IMR-90 (cell line): ENCODE measurements at regions not wholly inside any gene's neighbourhood (a gene's known extent, or its start where the extent isn't known, plus 50 kb on each side); places are given as distances from the start of the nearest gene placed in this dataset.

Source experiments
- ATAC-seq: fragments of 200-7000 bp; cut with Tn5 transposase; 2 replicates; pipeline ENCODE4 v1.9.1; 2020; ENCODE audit warnings: low read depth, mild to moderate bottlenecking, moderate library complexity
- BruUV-seq: library from RNA; stranded (reverse); fragments of 400-500 nt; replicated peaks from 2 replicates; lab custom pipeline; 2021; lab: Mats Ljungman, UMichigan
- CTCF ChIA-PET: fragments of 300-600 bp; formaldehyde crosslinking; extraction: SDS; loops from one replicate; lab custom pipeline; 2021; ENCODE audit warnings: antibody characterized with exemption; lab: Yijun Ruan, JAX
- POLR2A ChIA-PET: fragments of 300-600 bp; sonication (Branson Sonifier 250); formaldehyde crosslinking; loops from one replicate; lab custom pipeline; 2022; ENCODE audit warnings: antibody characterized with exemption; ENCODE audit not compliant: unreplicated experiment; lab: Charles Lee
- DNase-seq: peaks from one replicate; pipeline ENCODE4 v3.0.0; 2013
- H2AFZ ChIP-seq: replicated peaks from 2 replicates; pipeline ENCODE3; 2013; ENCODE audit warnings: low read length, mild to moderate bottlenecking; ENCODE audit not compliant: poor library complexity
- H2AK5ac ChIP-seq: 2 replicates; pipeline ENCODE4 v1.6.1; 2013; ENCODE audit warnings: low read depth, low read length, inconsistent platforms
- H2AK9ac ChIP-seq: replicated peaks from 2 replicates; pipeline ENCODE3; 2013; ENCODE audit warnings: mild to moderate bottlenecking, low read depth, low read length, moderate library complexity; ENCODE audit not compliant: poor library complexity
- H2BK120ac ChIP-seq: 2 replicates; pipeline ENCODE4 v1.6.1; 2013; ENCODE audit warnings: low read depth, low read length, inconsistent platforms
- H2BK15ac ChIP-seq: 3 replicates; pipeline ENCODE4 v1.6.1; 2013; ENCODE audit warnings: low read depth, low read length, inconsistent platforms
- H2BK20ac ChIP-seq: 2 replicates; pipeline ENCODE4 v1.6.1; 2013; ENCODE audit warnings: low read depth, mild to moderate bottlenecking, inconsistent platforms, low read length, moderate library complexity
- H2BK5ac ChIP-seq: 2 replicates; pipeline ENCODE4 v1.6.1; 2013; ENCODE audit warnings: mild to moderate bottlenecking, low read depth, low read length, inconsistent platforms; ENCODE audit not compliant: poor library complexity, severe bottlenecking
- H3K14ac ChIP-seq: replicated peaks from 2 replicates; pipeline ENCODE4 v1.6.1; 2013; ENCODE audit warnings: low read depth, low read length, inconsistent platforms
- H3K18ac ChIP-seq: 2 replicates; pipeline ENCODE4 v1.6.1; 2013; ENCODE audit warnings: low read depth, low read length, control low read depth
- H3K23ac ChIP-seq: 2 replicates; pipeline ENCODE4 v1.6.1; 2013; ENCODE audit warnings: low read depth, low read length, inconsistent platforms
- H3K27ac ChIP-seq: 2 replicates; pipeline ENCODE4 v1.5.1; 2013; ENCODE audit warnings: mild to moderate bottlenecking, control low read depth, low read length; ENCODE audit not compliant: insufficient read depth
- H3K27me3 ChIP-seq: 2 replicates; pipeline ENCODE4 v1.6.1; 2013; ENCODE audit warnings: low read length; ENCODE audit not compliant: control insufficient read depth, insufficient read depth
- H3K36me3 ChIP-seq: 2 replicates; pipeline ENCODE4 v1.6.1; 2013; ENCODE audit warnings: low read length, mixed read lengths; ENCODE audit not compliant: control insufficient read depth, insufficient read depth
- H3K4ac ChIP-seq: 2 replicates; pipeline ENCODE4 v1.6.1; 2013; ENCODE audit warnings: low read depth, low read length, inconsistent platforms
- H3K4me1 ChIP-seq: 2 replicates; pipeline ENCODE4 v1.6.1; 2013; ENCODE audit warnings: low read length, mixed read lengths; ENCODE audit not compliant: control insufficient read depth, insufficient read depth
- H3K4me2 ChIP-seq: 2 replicates; pipeline ENCODE4 v1.6.1; 2013; ENCODE audit warnings: low read depth, mild to moderate bottlenecking, control low read depth, low read length, moderate library complexity
- H3K4me3 ChIP-seq: 2 replicates; pipeline ENCODE4 v1.5.1; 2013; ENCODE audit warnings: low read depth, mild to moderate bottlenecking, control low read depth, low read length, moderate library complexity; ENCODE audit not compliant: insufficient read depth
- H3K56ac ChIP-seq: 2 replicates; pipeline ENCODE4 v1.6.1; 2013; ENCODE audit warnings: low read length, inconsistent platforms; ENCODE audit not compliant: insufficient read depth; ENCODE audit errors: extremely low read depth
- H3K79me1 ChIP-seq, 2 experiments: 2 replicates each; pipeline ENCODE4 v1.6.1; 2013; ENCODE audit warnings: low read length in 2 of 2, inconsistent platforms in 1 of 2, low read depth in 1 of 2
- H3K9ac ChIP-seq: 2 replicates; pipeline ENCODE4 v1.6.1; 2013; ENCODE audit warnings: low read depth, low read length, control low read depth
- H3K9me1 ChIP-seq: 2 replicates; pipeline ENCODE4 v1.6.1; 2013; ENCODE audit warnings: low read length, inconsistent platforms; ENCODE audit not compliant: insufficient read depth
- H3K9me3 ChIP-seq: 2 replicates; pipeline ENCODE4 v1.6.1; 2013; ENCODE audit warnings: low read length; ENCODE audit not compliant: control insufficient read depth, insufficient read depth
- H4K20me1 ChIP-seq: 2 replicates; pipeline ENCODE4 v1.6.1; 2013; ENCODE audit warnings: low read length, inconsistent platforms; ENCODE audit not compliant: insufficient read depth
- H4K5ac ChIP-seq: 2 replicates; pipeline ENCODE4 v1.6.1; 2013; ENCODE audit warnings: mild to moderate bottlenecking, low read depth, low read length, control low read depth
- H4K8ac ChIP-seq, 2 experiments: 2 replicates each; pipeline ENCODE4 v1.6.1; 2013; ENCODE audit warnings: low read depth in 2 of 2, low read length in 2 of 2, control low read depth in 1 of 2, inconsistent platforms in 1 of 2
- H4K91ac ChIP-seq: 2 replicates; pipeline ENCODE4 v1.6.1; 2013; ENCODE audit warnings: low read depth, low read length, inconsistent platforms; ENCODE audit not compliant: insufficient read depth
- BHLHE40 ChIP-seq: fragments of 150-350 bp; IDR thresholded peaks from 2 replicates; pipeline ENCODE4 v1.6.1; 2016; ENCODE audit warnings: mild to moderate bottlenecking, low read depth, low read length
- CEBPB ChIP-seq: IDR thresholded peaks from 2 replicates; pipeline ENCODE4 v1.6.1; 2012; ENCODE audit warnings: low read depth, low read length, improper control_type of control experiment
- CHD1 ChIP-seq: IDR thresholded peaks from 2 replicates; pipeline ENCODE4 v1.6.1; 2012; ENCODE audit warnings: low read depth, low read length, improper control_type of control experiment
- FOS ChIP-seq: fragments of 150-350 bp; IDR thresholded peaks from 2 replicates; pipeline ENCODE4 v1.6.1; 2016; ENCODE audit warnings: low read depth, low read length
- MAFK ChIP-seq: IDR thresholded peaks from 2 replicates; pipeline ENCODE4 v1.6.1; 2012; ENCODE audit warnings: low read depth, low read length, improper control_type of control experiment
- MAZ ChIP-seq: IDR thresholded peaks from 2 replicates; pipeline ENCODE4 v1.6.1; 2012; ENCODE audit warnings: low read depth, mild to moderate bottlenecking, low read length, improper control_type of control experiment, moderate library complexity, borderline replicate concordance
- MXI1 ChIP-seq: IDR thresholded peaks from 2 replicates; pipeline ENCODE4 v1.6.1; 2012; ENCODE audit warnings: low read depth, mild to moderate bottlenecking, low read length, moderate library complexity, borderline replicate concordance
- NFE2L2 ChIP-seq: fragments of 150-350 bp; IDR thresholded peaks from 2 replicates; pipeline ENCODE4 v1.6.1; 2016; ENCODE audit warnings: low read depth, mild to moderate bottlenecking, low read length
- RCOR1 ChIP-seq: IDR thresholded peaks from 2 replicates; pipeline ENCODE4 v1.6.1; 2012; ENCODE audit warnings: mild to moderate bottlenecking, low read length, improper control_type of control experiment; ENCODE audit not compliant: insufficient replicate concordance
- RFX5 ChIP-seq: IDR thresholded peaks from 2 replicates; pipeline ENCODE4 v1.8.0; 2012; ENCODE audit warnings: low read depth, mild to moderate bottlenecking, low read length, moderate library complexity
- SMC3 ChIP-seq: fragments of 150-350 bp; IDR thresholded peaks from 2 replicates; pipeline ENCODE4 v1.6.1; 2016; ENCODE audit warnings: low read depth, mild to moderate bottlenecking, antibody characterized with exemption, low read length, moderate library complexity
- WGBS, 2 experiments: methylation state at CpG; one replicate each; pipeline versions ENCODE4 v1.1.5 to v1.1.7; 2013; ENCODE audit warnings: missing lambda C conversion rate in 2 of 2; ENCODE audit not compliant: insufficient read length in 1 of 2; ENCODE audit errors: extremely low coverage in 2 of 2; 5-methylcytosine and 5-hydroxymethylcytosine counted together
- dilution Hi-C: fragments of 300-500 bp; cut with HindIII; formaldehyde crosslinking; loops from one replicate; pipeline ENCODE4 v1.14.3; 2018; ENCODE audit warnings: low sequenced_read_pairs; ENCODE audit not compliant: unreplicated experiment
- in situ Hi-C: fragments of 300-500 bp; cut with MboI; formaldehyde crosslinking; loops from 3 replicates; pipeline ENCODE4 v1.14.3; 2019; ENCODE audit warnings: low sequenced_read_pairs, inconsistent platforms, mixed read lengths
- intact Hi-C: fragments of 100-400 bp; cut with micrococcal nuclease; formaldehyde crosslinking; loops from 2 replicates; pipeline ENCODE4 v1.10.0; 2022
- TF ChIP-seq, protein P1 (sequence below): fragments of 150-350 bp; IDR thresholded peaks from 2 replicates; pipeline ENCODE4 v1.6.1; 2017; ENCODE audit warnings: mild to moderate bottlenecking, antibody characterized with exemption, low read length, low read depth
- TF ChIP-seq, protein P2 (sequence below): conservative IDR thresholded peaks from 2 replicates; pipeline ENCODE4 v1.5.1; 2012; ENCODE audit warnings: mild to moderate bottlenecking, low read depth, low read length, improper control_type of control experiment
- TF ChIP-seq, protein P3 (sequence below): fragments of 150-350 bp; IDR thresholded peaks from 2 replicates; pipeline ENCODE4 v1.6.1; 2016; ENCODE audit warnings: low read depth, mild to moderate bottlenecking, low read length, moderate library complexity, borderline replicate concordance

DNA sequence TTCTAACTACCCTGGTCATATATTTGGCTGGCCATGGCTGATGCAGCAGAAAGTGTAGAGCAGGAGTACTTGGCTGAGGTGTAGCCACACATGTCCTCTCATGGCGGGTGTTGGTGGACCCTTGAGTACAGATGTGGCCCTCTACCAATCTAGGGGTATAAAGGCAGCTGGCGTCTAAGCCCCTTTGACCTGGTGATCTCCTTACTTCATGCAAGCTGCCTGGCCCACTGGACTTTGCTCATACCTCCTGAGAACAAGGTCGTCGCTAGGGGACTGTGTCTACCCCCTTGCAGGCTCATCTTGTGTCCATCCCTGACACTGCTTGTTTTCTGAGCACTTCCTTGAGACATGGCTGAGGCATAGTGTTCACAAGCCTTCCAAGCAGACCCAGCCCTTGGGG, 287.8 kb downstream of the RPS24 start:
- 100% methylated on average over 2 of the region's 4 CpGs; no CpG with 5 or more reads in 1 of the 2 experiments for WGBS, 2 experiments

More for the DNA sequence above, 287.8 kb downstream of the RPS24 start:
- Histone ChIP-seq H3K14ac (no peak overlapping the region), H3K4me2 (no peak overlapping the region), H3K27ac (no peak overlapping the region), H4K5ac (no peak overlapping the region), H3K23ac (no peak overlapping the region), H4K20me1 (no peaks in the 10 kb centered on the region), H2AFZ (no peak overlapping the region), H2BK120ac (no peak overlapping the region), H3K4me1 (peaks cover 1% of the 10 kb centered on the region; the same call in 1 of the 2 replicates), H2BK15ac (no peak overlapping the region), H4K8ac (no peak overlapping the region), H4K91ac (no peak overlapping the region), H3K4me3 (no peak overlapping the region), H3K4ac (no peak overlapping the region), H3K36me3 (no peaks in the 10 kb centered on the region), H3K18ac (no peak overlapping the region), H2AK9ac (no peak overlapping the region), H3K79me1 (no peaks in the 10 kb centered on the region), H2AK5ac (no peak overlapping the region), H3K9ac (no peak overlapping the region), H2BK5ac (no peak overlapping the region), H3K9me1 (no peaks in the 10 kb centered on the region), H3K9me3 (peaks cover 2% of the 10 kb centered on the region; the same call in 1 of the 2 replicates), H3K56ac (no peak overlapping the region), H3K27me3 (peaks cover 7% of the 10 kb centered on the region), H2BK20ac (no peak overlapping the region)
- dilution Hi-C loops (no loop called here), intact Hi-C loops (no loop called here), in situ Hi-C loops (no loop called here)
- BruUV-seq = no TSS peak
- no peak for DNase-seq
- no peak for ATAC-seq
- POLR2A ChIA-PET = no interaction called here
- TF ChIP-seq MAFK = no peak
- no peak for TF ChIP-seq CEBPB
- no peak for TF ChIP-seq SMC3
- no peak for TF ChIP-seq CHD1
- TF ChIP-seq RCOR1 = no peak
- no peak for TF ChIP-seq MXI1
- TF ChIP-seq FOS = no peak
- no peak for TF ChIP-seq BHLHE40
- no peak for TF ChIP-seq MAZ
- TF ChIP-seq, protein P1, sequence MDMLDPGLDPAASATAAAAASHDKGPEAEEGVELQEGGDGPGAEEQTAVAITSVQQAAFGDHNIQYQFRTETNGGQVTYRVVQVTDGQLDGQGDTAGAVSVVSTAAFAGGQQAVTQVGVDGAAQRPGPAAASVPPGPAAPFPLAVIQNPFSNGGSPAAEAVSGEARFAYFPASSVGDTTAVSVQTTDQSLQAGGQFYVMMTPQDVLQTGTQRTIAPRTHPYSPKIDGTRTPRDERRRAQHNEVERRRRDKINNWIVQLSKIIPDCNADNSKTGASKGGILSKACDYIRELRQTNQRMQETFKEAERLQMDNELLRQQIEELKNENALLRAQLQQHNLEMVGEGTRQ = no peak
- TF ChIP-seq, protein P2, sequence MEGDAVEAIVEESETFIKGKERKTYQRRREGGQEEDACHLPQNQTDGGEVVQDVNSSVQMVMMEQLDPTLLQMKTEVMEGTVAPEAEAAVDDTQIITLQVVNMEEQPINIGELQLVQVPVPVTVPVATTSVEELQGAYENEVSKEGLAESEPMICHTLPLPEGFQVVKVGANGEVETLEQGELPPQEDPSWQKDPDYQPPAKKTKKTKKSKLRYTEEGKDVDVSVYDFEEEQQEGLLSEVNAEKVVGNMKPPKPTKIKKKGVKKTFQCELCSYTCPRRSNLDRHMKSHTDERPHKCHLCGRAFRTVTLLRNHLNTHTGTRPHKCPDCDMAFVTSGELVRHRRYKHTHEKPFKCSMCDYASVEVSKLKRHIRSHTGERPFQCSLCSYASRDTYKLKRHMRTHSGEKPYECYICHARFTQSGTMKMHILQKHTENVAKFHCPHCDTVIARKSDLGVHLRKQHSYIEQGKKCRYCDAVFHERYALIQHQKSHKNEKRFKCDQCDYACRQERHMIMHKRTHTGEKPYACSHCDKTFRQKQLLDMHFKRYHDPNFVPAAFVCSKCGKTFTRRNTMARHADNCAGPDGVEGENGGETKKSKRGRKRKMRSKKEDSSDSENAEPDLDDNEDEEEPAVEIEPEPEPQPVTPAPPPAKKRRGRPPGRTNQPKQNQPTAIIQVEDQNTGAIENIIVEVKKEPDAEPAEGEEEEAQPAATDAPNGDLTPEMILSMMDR = no peak
- TF ChIP-seq NFE2L2 = no peak
- TF ChIP-seq RFX5 = no peak
- TF ChIP-seq, protein P3, sequence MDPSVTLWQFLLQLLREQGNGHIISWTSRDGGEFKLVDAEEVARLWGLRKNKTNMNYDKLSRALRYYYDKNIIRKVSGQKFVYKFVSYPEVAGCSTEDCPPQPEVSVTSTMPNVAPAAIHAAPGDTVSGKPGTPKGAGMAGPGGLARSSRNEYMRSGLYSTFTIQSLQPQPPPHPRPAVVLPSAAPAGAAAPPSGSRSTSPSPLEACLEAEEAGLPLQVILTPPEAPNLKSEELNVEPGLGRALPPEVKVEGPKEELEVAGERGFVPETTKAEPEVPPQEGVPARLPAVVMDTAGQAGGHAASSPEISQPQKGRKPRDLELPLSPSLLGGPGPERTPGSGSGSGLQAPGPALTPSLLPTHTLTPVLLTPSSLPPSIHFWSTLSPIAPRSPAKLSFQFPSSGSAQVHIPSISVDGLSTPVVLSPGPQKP = no peak
- CTCF ChIA-PET = no interaction called here
